GM18907 (cell line): ENCODE measurements at regions not wholly inside any gene's neighbourhood (a gene's known extent, or its start where the extent isn't known, plus 50 kb on each side); places are given as distances from the start of the nearest gene placed in this dataset.
"Not testable (repeated sequence)": the region's sequence is repeated elsewhere in the genome, so short reads cannot be mapped to it uniquely, and the experiment has no call there.

Experiments
- ATAC-seq: cut with Tn5 transposase; IDR thresholded peaks from one replicate; pipeline ENCODE4 v1.9.1; 2021; ENCODE audit warnings: mild to moderate bottlenecking, moderate library complexity; ENCODE audit not compliant: unreplicated experiment

GRCh38 chr6:113357041-113357440 is 500.1 kb upstream of the MARCKS start:
- no peak for ATAC-seq

- ATAC-seq: no peak
Observed at GRCh38 chr6:113358063-113358583, 499.0 kb upstream of the MARCKS start.

DNA sequence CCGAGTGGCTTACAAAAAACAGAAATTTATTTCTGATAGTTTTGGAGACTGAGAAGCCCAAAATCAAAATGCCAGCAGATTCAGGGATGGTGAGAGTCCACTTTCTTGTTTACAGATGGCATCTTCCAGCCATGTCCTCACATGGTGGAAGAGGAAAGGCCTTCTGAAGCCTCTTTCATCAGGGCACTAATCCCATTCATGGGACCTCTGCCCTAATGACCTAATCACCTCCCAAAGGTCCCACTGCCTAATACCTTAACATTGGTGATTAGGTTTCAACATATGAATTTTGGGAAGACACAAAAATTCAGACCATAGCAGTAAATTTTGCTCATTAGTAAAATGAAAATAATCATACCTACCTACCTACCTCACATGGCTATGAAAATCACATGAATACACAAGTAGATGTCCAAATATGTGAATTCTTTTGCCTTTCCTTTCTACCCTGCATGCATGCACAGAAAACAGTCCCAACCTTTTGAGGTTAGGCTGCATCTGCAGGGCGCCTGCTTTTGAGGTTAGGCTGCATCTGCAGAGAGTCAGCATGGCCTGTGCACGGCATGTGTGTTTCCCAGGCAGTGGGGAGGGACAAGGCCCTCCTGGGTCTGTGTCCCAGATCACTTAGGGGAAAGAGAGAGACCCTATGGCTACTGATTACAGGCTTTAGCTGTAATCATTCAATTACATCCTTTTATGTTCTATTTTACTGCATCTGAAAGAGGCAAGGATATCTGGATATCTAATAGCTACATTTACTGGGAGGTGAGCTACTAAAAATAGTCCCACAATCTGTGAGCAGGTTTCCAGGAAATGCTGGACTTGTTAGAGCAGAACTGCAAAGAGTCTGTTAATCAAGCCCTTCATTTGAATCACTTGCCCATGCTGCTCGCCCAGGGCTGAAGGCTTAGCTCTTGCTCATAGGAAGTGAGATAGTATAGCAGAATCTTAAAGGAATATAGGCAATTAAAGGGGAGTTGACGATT is 497.7 kb upstream of the MARCKS start:
- ATAC-seq: no peak

DNA sequence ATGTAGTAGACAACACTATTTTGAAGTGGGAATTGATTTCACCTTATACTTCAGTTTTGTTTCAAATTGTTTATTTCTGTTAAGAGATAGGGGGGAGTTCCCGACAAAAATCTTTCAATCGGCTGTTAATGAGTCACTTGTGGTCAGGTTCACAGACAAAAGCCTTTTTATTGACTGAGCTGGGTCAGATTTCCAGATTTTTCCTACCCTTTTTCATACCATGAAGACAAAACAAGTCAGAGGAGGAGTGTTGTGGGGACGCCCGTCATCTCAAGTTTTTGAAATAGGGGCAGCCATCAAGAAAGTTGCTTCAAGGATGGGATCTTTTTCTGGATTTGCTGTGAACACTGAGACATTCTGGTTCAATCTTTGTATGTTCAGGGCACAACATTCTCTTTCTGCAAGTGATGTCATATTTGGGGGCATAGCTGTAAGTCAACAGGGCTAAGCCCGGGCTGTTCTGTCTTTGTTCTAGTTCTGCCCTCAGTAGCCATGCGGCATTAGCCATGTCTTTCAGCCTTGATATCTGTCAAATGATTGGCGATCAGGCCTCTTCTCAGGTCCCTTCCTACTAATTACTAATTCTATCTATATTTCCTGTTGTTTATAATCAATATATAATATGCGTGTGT is 496.0 kb upstream of the MARCKS start:
- ATAC-seq: peak; percentile 54

GRCh38 chr6:113362301-113363047 is 494.7 kb upstream of the MARCKS start:
- ATAC-seq: no peak

- no peak for ATAC-seq
Observed at GRCh38 chr6:113363048-113363798, 493.9 kb upstream of the MARCKS start.

DNA sequence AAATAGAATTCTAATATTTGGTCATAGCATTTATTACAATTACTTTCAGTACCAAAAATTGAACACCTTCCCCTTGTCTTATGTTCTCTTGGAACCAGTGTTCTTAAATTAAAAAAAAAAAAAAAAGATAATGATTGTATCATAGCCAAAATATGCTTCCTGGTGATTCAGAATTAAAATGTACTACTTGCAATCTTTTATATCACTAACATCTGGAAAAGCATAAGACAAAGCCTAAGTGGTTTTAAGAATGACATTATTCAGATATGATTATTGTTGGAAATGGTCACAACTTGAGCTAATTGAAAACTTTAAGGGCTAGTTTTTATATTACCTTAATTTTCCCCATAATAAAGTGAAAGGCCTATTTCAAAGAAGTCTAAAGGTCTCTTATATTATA is 493.3 kb upstream of the MARCKS start:
- no peak for ATAC-seq

- no peak for ATAC-seq
Observed at GRCh38 chr6:113364766-113365165, 492.4 kb upstream of the MARCKS start.

- no peak for ATAC-seq
Observed at GRCh38 chr6:113365191-113365590, 492.0 kb upstream of the MARCKS start.

DNA sequence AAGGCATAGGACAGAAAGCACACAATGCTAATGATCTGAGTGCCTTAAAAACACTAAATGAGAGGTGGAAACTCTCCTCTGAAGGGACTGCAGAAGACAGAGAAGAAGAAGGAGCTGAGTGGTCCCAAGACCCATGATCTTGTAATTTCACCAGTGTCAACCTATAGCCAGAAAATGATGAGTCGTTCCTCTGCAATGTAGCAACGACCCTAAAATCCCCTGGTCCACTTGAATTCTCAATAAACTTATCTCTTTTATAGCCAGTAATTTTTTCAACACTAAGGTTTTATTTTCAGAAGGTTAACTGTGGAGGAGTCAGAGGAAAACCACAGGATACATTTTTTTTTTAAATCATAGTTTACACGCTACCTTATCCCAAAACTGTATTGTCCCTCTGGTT is 490.6 kb upstream of the MARCKS start:
- no peak for ATAC-seq

GRCh38 chr6:113370508-113371502 is 486.3 kb upstream of the MARCKS start:
- no peak for ATAC-seq

- not testable (repeated sequence) for ATAC-seq
Observed at GRCh38 chr6:113375466-113375865, 481.7 kb upstream of the MARCKS start.

DNA sequence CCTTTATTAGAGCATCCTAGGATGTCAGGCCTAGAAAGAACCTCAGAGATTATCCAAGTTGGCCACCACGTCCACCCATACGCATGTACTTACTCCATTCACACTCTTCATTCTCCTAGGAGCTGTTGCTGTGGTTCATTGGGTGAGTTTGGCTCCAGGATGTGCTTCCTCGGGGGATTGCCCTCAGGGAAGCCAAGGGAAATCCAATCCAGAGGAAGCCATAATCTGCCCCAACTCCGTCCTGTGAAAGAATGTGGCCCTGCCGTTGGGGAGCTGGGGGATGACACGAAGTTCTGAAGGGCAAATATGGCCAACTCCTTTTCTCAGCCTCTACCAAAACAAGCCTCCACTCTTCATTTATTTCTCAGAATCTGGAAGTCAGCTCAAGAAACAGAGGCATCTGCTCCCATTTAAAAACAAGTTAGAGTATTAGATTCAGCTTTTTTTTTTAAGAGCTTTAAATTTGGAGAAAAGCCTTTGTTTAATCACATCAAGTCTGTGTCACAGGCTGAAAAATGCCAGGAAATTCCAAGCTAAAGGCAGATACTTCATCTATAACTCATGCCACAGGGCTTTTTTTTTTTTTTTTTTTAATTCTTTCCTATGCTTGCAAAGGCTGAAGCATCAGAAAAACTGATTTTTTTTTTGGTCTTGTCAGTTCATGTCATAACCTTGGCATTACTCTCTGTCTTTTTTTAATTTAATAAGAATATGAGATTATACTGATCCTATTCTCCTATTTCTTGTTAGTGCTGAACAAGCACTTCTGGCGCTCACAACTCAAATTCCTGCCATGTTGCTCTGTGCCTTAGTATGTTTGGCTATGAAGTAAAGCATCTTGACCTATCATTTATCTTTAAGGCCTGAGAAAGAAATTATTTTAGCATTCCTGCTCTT is 480.9 kb upstream of the MARCKS start:
- no peak for ATAC-seq

GRCh38 chr6:113376847-113377165 is 480.3 kb upstream of the MARCKS start:
- ATAC-seq: no peak

DNA sequence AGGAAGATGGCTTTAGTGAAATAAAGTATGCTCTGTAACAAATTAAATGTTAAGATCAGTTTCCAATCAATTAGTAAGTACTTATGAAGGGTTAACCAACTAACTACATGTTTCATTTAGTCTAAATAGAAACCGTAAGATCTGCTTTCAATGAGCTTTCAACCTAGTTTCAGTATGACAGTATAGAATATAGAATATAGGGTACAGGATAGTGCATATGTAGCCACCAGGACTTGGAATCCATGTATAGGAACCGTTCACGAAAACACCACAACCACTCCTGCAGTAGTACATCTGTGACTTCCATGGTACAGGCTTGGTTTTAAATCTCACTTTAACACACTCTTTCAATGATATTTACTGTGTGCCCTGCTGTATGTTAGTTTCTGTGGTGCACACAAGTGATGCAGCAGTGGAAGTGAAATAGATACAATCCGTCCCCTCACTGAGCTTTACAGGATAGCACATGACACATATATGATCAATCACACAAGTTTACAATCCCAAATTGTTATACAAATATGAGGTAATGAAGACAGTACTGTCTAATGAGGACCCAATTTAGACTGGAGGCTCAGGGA is 479.7 kb upstream of the MARCKS start:
- ATAC-seq: peak; percentile 74

GRCh38 chr6:113380591-113380990 is 476.6 kb upstream of the MARCKS start:
- no peak for ATAC-seq

DNA sequence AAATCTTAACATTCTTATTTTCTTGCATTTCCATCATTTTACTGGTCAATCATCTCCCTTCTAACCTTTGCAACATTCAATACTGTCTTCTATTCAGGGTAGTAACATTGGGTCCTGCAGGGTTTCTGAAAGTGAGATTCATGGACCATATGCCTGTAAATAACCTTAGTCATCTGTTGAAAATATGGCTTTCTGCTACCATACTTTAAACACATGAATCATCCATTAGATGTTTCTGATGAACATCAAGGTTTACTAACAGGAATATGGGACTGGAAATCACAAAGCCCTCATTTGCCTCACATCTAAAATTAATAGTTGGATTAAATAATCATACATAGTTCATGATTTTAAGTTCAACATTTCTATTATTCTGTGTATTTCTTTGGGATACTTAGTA is 475.9 kb upstream of the MARCKS start:
- ATAC-seq: no peak

GRCh38 chr6:113381959-113382358 is 475.2 kb upstream of the MARCKS start:
- ATAC-seq: peak; percentile 88
